ENCODE measurements at regions not wholly inside any gene's neighbourhood (a gene's known extent, or its start where the extent isn't known, plus 50 kb on each side); places are given as distances from the start of the nearest gene placed in this dataset.

DNA sequence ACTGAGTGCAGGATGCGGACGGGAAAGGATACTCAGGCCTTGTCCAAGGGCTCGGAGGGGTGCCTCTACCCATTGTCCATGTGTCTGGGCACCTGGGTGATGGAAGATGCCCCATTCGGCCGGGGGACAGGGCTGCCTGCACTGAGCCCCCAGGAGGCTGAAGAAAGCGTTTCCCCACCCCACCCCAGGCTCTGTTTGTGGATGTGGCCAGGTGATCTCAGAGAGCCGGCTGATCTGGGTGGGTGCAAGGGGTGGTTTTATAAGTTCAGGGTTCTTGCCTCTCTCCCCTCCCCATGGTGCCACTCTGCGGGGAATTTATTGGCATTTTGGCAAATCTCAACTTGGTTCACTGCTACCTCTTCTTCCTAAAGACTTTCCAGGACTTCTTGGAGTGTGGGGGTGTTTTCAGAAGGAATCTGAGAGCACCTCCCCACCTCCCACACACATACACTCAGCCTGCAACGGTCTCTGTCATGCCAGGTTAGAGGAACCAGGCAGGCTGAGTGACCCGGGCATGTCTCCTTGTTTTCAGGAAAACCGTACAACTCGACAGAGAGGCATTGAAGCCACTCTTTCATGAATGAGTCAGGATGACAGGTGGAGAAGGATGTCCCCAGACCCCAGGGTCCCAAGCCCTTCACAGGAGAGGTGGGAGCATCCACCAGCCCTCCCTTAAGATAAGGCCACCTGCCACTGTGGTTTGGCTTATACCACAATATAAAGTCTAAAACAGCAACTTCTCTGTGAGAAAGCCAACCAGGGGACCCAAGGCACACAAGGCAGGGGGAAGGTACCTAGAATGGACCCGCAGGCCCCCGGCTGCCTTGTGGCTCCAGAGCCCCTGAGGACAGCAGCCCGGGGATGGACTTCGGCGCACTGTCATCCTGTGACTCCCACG lies 174.9 kb downstream of the ETS2 start:
- no peak for DNase-seq

DNA sequence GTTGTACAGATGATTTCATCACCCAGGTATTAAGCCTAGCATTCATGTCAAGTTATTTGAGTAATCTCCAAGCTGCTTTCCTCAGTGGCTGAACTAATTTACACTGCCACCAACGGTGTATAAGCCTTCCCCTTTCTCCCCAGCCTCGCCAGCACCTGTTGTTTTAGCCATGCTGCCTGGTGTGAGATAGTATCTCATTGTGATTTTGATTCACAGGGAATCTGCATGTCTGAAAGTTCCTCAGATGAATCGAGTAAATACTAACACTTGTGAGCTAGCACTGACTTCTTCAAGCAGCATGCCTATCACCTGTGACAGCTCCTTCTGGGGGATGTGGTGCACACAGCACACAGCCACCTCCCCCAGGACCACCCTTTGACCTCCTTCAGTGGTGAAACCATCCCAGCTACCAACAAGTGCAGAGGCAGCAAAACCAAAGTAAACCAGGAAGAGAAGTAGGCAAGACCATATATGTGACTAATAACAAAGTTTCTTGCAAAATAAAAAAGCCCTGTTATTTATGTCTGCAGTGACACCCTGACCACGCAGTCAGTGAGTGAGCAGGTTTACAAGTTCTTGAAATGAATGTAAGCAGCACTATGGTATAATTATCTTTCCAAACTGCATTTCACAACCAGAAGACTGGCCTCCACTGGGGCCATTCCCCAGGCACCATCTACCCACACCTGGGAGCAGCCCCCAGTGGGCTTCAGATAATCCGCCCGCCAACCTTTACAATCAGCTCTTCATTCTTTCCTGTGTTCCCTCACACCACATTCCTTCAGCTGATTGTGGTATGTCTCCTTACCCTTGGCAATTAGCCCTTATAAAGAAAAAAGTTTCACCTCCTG lies 173.8 kb downstream of the ETS2 start:
- DNase-seq: no peak

DNA sequence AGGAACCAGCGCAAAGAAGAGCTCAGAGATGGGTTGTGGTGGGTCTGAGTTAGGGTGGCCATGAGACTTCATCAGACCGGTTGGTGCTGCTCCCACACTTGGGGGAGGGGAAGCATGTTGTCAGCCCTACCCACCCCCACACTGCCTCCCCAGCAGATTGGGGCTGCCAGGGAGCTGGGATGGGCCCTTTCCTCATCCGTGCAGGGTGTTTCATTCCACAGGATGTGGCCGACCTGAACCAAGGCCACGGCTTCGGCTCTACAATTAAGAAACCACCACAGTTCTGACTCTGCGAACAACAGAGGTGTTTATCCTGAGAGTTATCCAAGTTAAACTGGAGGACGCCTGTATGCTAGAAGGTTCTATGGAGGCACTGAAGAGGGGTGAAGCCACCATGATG lies 171.2 kb downstream of the ETS2 start:
- DNase-seq: no peak

DNA sequence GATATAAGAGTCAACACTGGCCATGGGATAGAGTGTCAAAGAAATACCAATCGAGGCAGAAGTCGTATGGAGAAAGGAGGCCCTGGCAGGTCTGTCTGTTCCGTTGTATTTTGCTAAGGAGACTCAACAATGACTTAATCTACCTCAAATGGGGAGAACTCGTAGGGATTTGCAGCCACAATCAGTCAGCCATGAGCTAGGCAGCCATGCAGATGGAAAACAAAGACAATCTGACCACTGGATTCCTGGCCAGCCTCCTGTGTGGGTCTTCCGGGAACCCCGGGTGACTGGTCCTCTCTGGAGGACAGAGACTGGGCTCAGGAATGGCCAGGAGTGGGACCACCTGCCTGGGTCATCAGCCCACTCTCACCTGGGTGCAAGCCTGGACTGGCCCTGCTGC lies 167.8 kb downstream of the ETS2 start:
- DNase-seq: no peak

DNA sequence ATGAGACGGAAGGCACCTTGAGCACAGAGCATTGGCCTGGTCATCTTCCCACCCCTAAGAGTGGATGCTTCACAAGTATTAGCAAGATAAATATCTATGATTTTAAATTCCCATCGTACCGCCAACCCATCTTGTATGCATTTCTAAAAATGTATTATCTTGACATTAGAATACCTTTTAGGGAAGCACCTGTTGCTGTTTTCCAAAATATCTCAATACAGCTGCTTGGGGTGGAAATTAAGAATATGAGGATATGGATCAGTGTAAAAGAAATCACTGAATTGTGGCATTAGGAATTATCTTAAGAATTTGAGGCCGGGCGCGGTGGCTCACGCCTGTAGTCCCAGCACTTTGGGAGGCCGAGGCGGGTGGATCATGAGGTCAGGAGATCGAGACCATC lies 166.3 kb downstream of the ETS2 start:
- DNase-seq: no peak

GRCh38 chr21:38970765-38971164 lies 165.0 kb downstream of the ETS2 start:
- DNase-seq: no peak

DNA sequence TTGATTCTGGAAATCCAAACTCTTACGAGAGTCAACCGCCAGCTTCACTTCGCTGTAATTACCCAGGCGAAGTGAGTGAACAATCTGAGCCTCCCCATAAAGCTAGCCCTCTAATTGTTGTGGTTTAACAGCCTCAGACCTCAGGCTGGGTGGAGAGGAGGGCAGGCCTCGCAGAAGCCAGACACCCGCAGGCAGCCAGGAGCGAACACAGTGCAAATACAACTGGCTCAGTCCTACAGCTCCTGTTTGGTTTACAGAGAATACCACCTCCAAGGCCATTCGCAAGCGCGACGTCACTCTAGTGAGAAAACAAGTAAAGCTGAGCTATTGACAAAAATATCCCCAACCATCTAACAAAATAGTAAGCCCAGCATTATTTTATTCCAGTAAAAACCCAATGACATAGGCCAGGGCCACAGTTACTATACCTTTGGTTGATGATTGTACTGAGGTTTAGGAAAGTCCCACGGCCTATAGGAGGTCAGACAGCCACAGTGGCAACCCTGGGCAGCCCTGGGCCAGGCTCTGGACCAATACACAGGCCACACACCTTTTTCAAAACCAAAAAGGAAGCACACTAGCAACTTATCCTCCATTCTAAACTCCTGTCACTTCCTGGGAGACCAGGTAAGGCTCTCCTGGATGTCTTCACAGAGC lies 163.3 kb downstream of the ETS2 start:
- no peak for DNase-seq

- DNase-seq: no peak
Observed at GRCh38 chr21:38965910-38966504, 160.3 kb downstream of the ETS2 start.

- DNase-seq: no peak
Observed at GRCh38 chr21:38965241-38965640, 159.5 kb downstream of the ETS2 start.

- no peak for DNase-seq
Observed at GRCh38 chr21:38963006-38963405, 157.3 kb downstream of the ETS2 start.

DNA sequence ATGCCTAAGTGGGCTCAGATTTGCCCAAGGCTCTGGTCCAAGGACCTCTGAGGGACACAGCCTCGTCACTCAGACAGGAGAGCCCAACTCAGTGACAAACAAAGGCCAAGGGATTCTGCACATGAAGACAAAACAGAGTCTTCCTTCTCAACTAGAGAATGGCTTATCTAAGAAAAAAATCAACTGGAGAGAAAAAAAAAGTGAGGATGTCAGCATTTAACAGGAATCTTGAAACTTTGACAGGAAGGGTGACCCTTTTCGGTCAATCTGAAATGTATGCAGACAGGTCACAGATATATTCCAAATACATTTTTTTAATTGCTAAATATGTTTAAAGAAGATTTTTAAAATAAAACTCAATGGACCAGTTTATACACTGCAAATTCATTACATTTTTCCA lies 154.5 kb downstream of the ETS2 start:
- DNase-seq: no peak

GRCh38 chr21:38959692-38960061 lies 153.9 kb downstream of the ETS2 start:
- DNase-seq: no peak

DNA sequence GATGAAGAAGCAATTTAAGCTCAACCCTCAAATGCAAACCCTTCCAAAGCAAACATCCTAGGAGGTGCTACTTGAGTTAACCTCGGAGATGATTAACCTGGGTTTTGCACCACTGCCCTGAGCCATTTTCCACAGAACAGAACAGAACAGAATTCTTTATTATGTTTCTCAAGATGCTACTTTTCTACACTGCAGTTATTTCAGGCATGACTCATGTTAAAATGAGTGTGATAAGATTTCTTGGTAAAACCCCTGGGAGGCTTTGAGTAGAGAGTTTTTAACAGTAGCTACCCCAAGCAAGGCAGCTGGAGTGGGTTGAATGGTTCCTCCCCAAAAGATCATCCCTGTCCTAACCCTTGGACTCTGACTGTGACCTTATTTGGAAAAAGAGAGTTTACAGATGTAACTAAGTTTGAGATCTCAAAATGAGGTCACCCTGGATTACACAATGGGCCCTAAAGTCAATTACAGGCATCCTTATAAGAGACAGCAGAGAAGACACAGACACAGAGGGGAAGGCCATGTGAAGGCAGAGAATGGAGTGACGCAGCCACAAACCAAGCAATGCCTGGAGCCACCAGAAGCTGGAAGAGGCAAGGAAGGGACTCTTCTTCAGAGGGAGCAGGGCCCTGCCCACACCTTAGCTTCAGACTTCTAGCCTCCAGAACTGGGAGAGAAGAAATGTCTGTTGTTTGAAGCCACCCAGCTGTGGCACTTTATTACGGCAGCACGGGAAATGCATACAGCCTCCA lies 153.4 kb downstream of the ETS2 start:
- DNase-seq: no peak

DNA sequence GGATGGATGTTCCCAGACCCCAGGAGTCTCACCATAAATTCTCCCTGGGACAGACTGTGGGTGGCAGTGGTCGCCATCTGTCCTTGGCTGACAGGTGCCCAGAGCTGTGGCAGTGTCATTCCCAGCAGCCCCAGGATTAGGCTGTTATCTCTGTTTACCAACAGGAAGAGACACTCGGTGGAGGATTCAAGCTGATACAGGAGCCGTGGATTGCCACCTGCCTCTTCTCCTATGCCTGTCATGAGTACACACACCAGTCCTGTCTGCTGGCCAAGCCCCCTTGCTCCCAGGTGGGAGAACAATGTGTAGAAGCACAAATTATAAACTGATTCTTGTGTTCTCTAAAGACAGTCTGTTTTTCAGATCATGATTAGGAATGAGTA lies 152.6 kb downstream of the ETS2 start:
- no peak for DNase-seq

DNA sequence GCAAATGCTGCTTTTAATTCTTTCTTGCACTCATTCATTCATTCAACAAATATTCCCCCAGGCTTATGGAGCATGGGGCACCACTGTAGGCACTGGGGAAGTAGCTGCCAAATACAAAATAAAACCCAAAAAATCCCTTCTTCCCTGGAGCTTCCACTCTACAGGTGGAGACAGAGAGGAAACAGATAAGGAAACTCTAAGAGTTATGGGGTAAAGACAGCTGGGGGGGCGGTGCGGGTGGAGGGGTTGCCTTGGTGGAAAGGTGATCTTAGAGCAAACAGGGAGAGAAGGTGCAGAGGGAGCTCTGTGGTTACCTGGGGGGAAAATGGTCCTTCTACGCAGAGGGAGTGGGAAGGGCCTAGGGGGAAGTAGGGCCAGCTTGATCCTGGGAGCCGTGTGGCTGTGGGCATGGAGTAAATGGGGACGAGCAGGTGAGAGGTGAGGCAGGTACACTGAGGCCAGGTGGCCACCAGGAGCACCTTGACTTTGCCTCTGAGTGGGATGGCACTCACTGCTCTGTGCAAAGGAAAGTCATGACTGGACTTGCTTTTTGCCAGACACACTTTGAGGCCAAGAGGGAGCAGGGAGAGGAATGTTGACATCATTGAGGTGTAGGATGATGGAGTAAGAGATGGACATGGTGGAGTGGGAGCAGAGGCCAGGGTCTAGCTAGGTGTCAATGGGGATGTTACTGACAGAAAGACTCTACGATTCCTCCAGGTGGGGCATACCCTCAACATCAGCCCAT lies 152.0 kb downstream of the ETS2 start:
- no peak for DNase-seq

DNA sequence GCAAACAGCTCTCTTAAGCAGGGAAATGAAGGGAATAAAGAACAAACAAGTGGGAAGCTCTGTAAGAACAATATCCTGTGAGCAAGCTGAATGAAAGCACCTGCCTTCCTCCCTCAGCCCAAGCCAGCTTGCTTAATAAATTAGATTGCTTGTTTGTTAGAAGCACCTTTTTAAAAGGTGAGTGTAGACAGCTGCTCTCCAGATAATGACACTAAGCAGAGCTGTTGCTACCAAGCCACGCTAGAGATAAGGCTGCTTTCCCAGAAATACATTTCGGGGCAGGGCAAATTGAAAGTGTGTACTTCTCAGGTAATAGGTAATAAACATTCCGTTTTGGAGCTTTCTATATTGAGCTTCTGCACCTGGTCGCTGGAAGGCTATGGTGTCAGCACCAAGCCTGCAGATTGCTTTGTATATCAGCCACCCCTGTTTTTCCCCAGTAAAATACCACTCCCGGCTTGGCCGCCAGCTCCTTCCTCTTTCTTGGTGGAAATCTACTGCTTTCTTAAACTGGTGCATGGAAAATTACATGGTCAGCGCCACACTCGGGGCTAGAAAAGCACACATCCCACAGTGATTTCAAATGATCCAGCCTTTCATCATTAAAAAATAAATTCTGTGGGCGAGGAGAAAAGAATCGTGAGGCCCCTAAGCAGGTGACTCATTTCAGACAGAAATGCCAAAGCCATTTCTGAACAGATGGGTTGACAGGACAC lies 151.3 kb downstream of the ETS2 start:
- DNase-seq: no peak

DNA sequence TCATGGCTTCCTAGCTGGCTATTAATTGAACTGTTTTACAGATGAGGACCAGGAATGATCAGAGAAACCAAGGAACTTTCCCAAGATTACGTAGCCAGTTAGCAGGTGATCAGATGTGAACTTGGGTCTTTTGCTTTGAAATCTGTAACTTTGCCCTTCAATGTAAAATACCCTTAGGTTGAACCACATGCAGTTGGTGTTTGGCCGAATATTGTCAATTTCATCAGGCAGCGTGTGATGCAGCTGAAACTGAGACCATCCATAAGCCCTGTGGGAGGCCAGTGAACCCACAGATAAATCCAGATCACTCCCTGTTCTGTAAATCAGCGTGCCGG lies 150.8 kb downstream of the ETS2 start:
- no peak for DNase-seq

DNA sequence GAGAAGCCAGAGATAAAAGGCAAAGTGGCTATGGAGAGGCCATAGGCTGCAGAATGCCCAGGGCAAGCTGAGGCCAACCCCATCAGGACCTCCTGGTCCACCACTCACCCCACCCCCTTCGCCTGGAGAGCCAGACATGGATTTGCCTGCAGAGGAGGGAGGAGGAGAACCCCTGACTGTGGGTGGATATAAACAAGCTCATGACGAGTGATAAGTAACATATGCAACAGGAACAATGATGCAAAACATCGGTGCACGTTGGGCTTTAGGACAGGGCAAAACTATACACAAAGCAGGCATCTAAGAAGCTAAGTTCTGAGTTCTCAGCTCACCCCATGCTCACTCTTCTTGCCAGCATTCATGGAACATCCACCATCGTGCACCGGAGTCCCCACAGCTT lies 150.3 kb downstream of the ETS2 start:
- no peak for DNase-seq

GRCh38 chr21:38955495-38955894 lies 149.8 kb downstream of the ETS2 start:
- DNase-seq: no peak

GRCh38 chr21:38954588-38955004 lies 148.9 kb downstream of the ETS2 start:
- DNase-seq: no peak

- DNase-seq: no peak
Observed at GRCh38 chr21:38953516-38953915, 147.8 kb downstream of the ETS2 start.

Data from stimulated activated CD4-positive, alpha-beta T cell treated with anti-CD3 and anti-CD28 coated beads, Interleukin-15, amount 100 ng/mL, for 24 hours (primary cell).